ENCODE measurements at regions not wholly inside any gene's neighbourhood (a gene's known extent, or its start where the extent isn't known, plus 50 kb on each side); places are given as distances from the start of the nearest gene placed in this dataset.
A peak's percentile ranks its signal among the peaks of the same experiment; 100 is the strongest.

DNA sequence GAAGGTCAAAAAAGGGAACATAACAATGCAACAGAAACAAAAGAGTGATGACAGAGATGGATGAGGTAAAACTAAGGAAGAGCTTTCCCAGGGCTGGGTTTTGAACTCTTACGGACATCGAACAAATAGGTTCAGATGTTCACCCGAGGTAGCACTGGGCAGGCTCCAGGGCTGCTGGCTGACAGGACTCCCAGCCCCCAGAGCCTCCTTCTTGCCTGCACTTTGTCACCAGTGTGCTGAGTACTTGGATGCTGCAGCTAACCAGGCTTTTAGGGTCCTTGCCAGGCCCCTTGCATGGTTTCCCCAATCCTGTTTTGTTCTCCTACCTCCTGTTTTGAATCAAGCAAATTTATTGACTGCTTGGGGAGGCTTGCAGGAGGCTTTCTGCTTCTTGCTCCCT lies 322.9 kb downstream of the DYSF start:
- DNase-seq (ENCODE audit: low spot score) = no peak

DNA sequence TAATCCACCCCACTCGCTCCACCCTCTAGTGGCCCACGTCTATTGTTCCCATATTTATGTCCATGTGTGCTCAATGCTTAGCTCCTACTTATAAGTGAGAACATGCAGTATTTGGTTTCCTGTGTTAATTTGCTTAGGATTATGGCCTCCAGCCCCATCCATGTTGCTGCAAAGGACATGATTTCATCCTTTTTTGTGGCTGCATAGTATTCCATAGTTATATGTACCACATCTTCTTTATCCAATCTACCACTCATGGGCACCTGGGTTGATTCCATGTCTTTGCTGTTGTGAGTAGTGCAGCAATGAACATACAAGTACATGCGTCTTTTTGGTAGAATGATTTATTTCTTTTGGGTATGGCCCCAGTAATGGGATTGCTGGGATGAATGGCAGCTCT lies 319.9 kb downstream of the DYSF start:
- DNase-seq (ENCODE audit: low spot score) = no peak

DNA sequence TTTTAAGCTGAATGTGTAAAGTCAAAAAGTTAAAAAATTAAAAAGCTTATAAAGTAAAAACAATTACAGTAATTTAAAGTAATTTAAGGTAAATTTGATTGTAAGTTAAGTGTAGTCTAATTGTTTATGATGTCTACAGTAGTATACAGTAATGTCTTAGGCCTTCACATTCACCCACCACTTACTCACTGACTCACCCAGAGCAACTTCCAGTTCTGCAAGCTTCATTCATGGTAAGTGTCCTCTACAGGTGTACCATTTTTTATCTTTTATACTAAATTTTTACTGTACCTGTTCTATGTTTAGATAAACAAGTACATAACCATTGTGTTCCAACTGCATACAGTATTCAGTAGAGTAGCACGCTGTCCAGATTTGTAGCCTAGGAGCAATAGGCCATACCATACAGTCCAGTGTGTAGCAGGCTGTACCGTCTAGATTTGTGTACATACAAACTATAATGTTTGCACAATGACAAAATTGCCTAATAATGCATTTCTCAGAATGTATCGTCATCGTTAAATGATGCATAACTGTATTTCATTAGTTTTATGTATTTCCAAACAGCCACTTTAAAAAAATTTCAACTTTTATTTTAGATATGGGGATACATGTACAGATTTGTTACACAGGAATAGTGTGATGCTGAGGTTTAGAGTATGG lies 319.3 kb downstream of the DYSF start:
- no peak for DNase-seq (ENCODE audit: low spot score)

DNA sequence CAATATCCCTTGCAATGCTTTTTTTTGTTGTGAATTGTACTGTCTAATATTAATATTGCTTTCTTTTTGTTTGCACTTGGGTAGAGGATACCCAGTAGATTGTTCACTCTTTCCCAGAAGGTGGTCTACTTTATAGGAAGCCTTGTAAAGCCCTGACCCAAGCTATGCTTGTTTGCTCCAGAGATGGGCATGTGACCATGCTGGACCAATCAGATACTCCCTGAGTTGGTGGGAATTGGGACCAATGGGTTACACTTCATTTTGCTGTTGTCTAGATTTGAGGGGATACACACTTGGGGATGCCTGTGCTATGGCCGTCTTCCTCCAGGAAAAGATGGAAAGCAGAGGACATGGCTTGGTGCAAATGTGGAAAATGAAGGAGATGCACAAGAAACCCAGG lies 314.3 kb downstream of the DYSF start:
- no peak for DNase-seq (ENCODE audit: low spot score)

DNA sequence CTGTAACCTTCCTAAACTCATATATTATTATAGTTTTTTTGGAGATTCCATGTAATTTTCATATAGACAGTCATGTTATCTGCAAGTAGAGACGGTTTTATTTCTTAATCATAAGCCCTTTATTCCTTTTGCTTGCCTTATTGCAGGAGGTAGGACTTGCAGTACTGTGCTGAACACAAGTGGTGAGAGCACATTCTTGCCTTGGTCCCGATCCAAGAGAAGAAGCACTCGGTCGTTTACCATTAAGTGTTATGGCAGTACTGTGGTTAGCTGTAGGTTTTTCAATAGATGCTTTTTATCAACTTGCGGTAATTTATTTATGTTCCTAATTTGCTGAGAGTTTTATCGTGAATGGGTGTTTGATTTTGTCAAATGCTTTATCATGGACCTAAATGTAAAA lies 305.7 kb downstream of the DYSF start:
- DNase-seq (ENCODE audit: low spot score) = no peak

DNA sequence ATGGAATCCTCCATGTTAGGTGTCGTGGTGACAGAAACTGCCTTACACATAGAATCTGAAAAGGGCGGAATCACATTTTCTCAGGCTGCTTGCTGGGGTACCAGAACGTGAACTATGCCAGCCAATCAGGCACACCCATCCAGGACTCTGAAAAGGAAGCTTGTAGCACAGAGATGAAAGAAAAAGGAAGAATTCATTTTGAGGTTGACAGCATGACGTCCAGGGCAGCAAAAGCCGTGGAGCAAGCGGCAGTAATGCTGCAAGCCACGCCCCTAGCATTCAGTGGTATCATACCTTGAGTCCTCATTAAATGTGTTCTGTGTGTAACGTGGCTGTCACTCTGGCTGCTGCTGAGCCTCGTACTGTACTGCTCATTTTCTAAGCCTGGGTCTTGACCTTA lies 304.0 kb downstream of the DYSF start:
- DNase-seq (ENCODE audit: low spot score) = no peak

DNA sequence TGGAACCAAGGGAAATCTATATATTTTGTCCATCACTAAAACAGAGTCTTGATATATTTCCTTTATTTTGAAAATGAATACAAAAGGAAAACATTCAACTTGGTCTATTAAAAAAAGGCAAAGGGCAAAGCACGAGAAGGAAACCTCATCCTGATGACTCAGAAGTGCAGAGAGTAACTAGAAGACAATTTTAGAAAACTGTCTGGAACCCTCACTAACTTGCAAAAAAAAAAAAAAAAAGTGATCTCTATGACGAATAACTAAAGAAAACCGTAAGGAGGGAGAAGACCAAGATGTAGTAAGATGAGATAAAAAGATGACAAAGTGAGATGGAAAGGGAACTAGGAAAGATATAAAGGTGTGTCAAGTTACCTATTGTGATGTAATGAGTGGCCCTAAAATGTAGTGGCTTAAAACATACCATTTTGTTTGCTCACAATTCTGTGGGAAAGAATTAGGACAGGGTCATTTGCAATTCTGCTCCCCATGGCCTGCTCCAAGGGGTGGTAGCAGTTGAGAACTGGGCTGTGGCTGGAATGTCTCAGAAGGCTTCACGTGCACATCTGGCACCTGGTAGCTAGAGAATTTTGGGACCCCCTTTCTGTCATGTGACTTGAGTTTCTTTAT lies 303.0 kb downstream of the DYSF start:
- DNase-seq (ENCODE audit: low spot score) = no peak

DNA sequence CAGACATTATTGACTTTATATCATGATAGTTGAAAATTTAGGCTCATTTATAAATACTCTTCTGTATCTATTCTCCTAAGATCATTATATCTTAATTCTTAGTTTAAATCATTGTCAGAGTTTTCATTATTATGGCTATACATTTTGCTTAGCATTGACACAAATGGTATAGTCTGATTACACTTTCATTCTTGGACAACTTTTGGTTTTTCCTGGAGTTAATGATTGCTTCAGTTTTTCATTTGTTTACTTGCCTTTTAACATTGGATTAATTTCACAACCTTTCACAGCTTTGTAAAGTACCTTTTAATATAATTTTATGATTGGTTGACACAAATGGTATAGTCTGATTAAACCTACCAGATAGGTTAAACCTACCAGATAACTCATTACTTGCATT lies 298.2 kb downstream of the DYSF start:
- DNase-seq (ENCODE audit: low spot score) = no peak

DNA sequence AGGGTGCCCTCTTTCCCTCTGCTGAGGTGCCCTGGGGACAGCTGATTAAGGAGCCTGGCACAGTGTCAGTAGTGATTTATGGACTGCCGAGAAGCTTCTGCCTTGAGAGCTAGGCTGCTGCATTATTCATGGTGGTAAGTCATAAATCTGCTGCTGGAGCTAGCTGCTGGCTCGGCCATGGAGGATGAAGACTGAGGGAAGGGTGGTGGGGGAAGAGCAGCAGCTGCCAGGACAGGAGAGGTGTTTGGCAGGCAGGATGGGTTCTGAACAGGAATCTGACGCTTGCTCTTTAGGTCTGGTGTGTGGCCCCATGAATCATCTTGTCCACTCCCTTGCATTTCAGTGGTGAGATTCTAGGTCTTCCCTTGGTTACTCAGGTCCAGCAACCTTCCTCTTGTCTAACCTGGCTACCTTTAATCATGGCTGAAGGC lies 296.3 kb downstream of the DYSF start:
- peak; percentile 19 for DNase-seq (ENCODE audit: low spot score)

DNA sequence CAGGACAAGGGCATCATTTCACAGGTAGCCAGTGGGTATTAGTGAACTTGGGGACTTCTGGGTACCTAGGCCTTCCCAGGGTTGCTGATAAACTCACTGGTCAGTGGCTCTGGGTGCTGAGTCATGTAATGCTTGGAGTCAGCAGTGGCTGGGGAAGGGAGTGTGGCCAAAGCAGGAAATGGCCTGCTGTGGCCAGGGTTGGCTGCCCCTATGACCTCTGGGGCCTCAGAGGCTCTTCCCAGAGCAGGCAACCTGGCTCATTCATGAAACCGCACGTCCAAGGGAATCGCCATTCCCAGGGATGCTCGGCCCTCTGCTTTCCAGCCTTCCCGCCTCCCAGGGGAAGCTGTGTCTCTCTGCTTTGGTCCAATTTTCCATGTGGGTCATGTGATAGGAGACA lies 294.9 kb downstream of the DYSF start:
- no peak for DNase-seq (ENCODE audit: low spot score)

DNA sequence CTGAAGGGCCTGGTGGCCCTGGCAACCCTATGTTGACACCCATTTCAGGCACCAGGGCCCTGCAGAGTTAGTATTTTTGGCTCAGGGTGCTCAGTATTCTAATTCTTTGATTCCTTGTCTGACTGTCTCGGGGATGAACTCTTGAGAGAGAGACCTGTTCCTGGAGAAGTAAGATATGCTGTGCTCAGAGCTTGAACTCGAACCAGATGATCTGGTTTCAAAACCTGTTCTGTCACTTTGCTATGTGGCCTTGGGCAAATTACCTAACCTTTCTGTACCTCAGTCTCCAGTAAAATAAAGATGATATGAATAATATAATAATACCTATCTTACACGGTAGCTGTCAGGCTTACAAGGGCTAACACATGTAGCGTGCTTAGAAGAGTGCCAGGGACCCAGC lies 294.2 kb downstream of the DYSF start:
- no peak for DNase-seq (ENCODE audit: low spot score)

DNA sequence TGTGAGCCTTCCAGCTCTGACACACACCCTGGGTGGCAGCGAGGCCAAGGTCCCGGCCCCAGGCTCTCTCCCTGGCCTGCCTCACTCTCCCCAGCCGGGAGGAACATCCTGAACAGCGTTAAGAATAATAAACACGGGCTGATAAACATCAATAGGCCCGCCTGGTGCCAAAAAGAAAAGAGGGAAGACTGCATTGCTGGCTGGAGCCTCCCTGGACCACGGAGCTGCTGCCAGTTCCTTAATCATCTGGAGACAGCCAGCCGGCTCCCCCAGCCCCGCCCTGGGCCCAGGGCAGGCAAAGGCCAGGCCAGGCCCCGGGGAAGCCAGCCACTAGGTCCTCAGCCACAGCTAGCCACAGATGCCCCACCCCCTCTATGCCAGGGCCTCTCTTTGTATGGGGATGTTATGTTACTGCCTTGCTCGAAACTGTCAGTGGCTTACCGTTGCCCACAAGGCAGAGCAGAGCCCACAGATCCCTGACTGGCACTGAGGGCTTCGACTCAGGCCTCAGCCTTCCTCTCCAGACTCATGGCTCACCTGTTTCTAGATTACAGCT lies 293.7 kb downstream of the DYSF start:
- no peak for DNase-seq (ENCODE audit: low spot score)

DNA sequence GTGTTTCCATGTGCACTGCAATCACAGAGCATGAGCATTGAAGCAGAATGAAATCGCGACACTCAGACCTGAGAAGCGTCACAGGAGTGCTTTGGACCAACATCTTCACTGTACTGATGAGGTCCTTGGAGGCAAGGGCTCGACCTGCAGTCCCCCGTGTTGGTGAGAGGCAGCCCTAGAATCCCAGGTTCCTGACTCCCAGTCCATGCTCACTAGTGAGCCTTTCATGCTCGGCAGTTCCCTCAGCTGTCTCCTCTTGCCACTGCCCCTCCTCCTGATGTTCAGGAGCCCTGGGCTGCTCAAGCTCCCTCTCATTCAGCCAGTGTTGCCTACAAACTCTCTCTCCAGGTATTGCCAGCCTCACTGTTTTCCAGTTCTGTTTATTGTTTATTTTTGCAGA lies 291.4 kb downstream of the DYSF start:
- DNase-seq (ENCODE audit: low spot score) = no peak

DNA sequence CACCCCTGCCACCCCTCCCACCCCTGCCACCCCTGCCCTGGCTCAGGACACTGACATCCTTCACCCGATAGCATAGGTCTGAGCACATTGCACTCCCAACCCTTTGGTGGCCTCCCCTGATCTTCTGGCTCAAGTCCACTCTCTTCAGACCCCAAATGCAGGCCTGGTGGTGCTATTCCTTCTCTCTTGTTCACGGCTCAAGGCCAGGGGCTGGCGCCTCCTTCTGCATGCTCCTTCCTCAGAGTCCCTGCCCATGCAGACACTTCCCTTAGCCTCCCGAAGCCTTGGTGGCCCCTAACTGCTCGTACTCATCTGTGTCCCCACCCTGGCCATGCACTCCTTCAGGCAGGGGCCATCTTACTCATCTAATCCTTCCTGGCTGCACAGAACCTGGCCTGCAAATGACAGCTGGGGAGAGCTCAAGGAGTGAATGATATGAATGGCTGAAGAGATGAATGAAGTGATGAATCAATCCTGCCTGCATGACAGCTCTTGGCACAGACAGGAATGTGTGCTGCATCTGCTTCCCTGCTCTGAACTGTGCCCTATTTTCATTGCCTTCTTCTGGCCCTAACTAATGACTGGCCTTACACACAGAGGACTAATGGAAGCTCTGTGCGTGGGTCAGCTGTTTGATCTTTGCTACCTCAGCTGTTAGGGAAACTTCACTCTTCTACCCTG lies 290.8 kb downstream of the DYSF start:
- no peak for DNase-seq (ENCODE audit: low spot score)

DNA sequence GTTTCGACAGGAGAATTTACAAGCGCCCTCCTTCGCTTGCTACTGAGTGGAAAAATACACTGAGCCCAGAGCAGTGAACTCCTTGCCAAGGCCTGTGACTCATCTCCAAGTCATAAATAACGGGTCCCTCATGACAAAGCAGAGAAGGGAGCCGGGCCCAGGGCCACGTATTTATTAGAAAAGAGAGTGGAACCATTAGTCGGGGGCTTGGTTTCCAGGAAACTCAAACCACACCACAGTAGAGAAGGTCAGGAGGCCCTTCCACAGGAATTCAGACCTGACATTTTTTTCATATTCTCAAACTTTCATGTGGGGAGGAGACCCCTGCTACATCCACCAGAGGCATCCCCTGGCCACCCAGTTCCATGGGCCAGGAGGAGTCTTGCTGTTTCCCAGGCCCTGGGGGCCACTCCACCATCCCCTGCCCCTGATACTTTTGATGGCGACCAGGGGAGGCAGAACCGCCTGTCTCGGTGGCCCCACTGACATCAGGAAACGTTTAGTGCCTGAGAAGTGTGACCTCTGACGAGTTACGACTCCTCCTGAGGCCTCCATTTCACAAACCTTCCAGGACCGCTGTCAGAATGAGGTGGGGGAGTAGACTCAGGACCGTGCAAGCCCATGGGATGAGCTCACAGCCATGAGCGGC lies 289.7 kb downstream of the DYSF start:
- DNase-seq (ENCODE audit: low spot score) = peak; percentile 63

DNA sequence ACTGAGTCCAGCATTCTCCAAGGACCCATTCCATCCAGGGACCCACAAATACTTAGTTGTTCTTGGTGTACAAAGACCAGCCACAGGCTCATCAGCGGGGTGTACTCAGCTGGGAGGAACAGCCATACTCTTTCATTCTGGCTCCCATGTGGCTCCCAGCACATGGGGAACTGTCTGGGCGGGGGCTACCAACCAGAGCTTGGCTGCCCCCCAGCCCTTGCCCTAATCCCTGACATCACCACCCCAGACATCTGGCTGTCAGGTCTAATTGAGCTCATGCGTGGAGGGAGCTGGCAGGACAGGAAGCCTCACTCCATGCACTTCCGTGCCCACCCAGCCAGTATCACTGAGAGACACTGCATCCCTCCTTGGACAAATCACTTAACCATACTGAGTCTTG lies 283.6 kb downstream of the DYSF start:
- DNase-seq (ENCODE audit: low spot score) = no peak

DNA sequence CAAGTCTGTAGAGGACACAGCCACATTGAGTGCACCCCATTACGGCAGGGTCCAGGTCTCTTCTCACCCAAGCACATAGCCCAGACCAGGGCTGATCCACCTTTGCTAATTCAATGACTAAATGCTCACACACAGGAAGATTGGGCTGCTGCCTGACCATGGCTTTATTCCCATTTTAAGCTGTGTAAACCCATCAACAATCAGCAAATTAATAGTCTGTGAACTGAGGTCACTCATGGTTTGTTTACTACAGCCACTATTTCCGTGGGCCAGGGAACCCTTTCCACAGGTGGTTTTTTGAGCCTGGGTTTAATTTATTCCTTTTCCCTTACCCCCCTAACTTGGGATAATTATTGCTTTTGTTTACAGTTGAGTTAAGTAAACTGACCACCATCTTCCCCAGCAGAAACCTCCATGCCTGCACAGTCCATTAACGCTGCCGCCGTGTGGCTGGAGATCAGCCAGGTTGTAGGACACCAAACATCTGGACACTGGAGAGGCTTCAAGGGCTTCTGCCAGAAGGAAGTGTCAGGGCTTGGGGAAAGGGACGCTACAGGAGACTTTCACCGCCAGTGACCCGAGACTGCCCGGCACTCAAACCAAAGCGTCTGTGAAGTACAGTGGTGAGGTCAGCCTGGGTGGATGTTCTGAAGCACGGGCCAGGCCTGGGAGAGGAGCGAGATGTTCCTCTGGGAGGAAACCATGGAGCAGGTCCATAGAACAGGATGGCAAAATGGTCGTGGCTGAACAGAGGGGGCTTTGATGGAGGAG lies 282.9 kb downstream of the DYSF start:
- DNase-seq (ENCODE audit: low spot score) = no peak
